ENCODE measurements at regions not wholly inside any gene's neighbourhood (a gene's known extent, or its start where the extent isn't known, plus 50 kb on each side); places are given as distances from the start of the nearest gene placed in this dataset.

DNA sequence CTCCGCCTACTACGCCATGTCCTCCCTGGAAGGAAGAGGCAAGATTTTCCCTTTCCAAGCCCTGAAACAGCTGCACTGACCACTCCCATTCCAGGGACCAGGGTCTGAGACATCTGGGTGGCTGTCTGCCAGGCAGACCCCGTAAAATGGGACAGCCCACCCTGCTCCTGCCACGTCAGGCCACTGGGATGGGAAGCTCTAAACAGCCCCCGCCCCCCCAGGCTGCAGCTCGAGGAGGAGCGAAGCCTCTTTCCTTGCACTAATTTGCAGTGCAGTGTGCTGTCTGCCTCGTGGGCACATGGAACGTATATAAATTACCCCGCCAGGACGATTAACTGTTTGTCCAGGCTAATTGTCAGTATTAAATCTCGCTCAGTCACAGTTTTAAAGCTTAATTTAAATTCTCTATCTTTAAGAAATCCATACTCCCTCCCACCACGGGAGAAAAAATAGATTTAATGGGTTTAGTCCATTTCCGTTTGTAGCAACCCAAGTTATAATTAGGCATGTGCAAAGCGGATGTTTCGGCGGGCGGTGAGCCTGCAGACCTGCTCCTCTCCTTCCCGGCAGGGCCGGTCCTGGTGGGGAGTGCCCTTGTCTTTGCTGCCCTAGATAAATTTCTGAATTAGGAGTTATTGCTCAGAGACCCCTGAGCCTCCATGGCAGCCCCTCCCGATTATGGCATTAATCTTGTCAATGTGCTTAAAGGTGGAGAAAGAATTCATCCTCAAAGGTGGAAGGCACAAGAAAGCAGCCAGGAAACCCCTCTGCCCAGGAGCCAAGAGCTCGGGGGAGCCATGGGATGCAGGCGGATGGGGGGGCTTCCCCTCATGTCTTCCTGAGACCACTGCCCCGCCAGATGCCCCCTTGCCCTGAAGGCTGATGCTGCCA is 268.0 kb upstream of the TNRC6C start:
- no peak for TF ChIP-seq POLR2A (IDR thresholded peaks at IDR 0.05)
- TF ChIP-seq, protein P1, sequence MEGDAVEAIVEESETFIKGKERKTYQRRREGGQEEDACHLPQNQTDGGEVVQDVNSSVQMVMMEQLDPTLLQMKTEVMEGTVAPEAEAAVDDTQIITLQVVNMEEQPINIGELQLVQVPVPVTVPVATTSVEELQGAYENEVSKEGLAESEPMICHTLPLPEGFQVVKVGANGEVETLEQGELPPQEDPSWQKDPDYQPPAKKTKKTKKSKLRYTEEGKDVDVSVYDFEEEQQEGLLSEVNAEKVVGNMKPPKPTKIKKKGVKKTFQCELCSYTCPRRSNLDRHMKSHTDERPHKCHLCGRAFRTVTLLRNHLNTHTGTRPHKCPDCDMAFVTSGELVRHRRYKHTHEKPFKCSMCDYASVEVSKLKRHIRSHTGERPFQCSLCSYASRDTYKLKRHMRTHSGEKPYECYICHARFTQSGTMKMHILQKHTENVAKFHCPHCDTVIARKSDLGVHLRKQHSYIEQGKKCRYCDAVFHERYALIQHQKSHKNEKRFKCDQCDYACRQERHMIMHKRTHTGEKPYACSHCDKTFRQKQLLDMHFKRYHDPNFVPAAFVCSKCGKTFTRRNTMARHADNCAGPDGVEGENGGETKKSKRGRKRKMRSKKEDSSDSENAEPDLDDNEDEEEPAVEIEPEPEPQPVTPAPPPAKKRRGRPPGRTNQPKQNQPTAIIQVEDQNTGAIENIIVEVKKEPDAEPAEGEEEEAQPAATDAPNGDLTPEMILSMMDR (IDR thresholded peaks at IDR 0.05) = no peak
